ENCODE measurements at regions not wholly inside any gene's neighbourhood (a gene's known extent, or its start where the extent isn't known, plus 50 kb on each side); places are given as distances from the start of the nearest gene placed in this dataset.

DNA sequence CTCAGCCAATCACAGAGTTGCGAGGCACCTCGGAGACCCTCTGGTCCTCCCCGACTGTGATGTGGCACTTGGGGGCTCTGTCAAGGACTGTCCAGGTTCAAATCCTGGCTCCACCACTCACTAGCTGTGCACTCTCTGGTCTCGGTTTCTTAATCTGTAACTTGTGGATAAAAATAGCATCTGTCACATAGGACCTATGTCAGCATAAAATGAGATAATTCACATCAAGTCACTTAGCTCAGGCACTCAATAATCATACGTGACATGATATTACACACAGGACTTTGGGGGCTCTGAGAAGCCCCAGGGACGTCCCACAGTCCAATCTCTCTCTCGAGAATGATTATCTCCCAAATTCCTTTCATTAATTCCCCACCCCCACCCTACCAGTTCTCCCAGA is 166.4 kb downstream of the COPRS start:
- in situ Hi-C loops (cut with MboI), result no loop called here
- H3K9me2 ChIP-seq (ENCODE audit: insufficient read depth), result no peaks in the 10 kb centered on the region
- H3K4me2 ChIP-seq (ENCODE audit: unreplicated experiment), result no peak overlapping the region
- H3K9me3 ChIP-seq (ENCODE audit: low read depth), result no peaks in the 10 kb centered on the region
- H3K4me3 ChIP-seq, result no peak overlapping the region
- H3K27me3 ChIP-seq (replicated peaks; ENCODE audit: insufficient read depth), result no peaks in the 10 kb centered on the region
- no peak overlapping the region for H2AFZ ChIP-seq
- H4K20me1 ChIP-seq (ENCODE audit: insufficient read depth), result no peaks in the 10 kb centered on the region
- H3K36me3 ChIP-seq (ENCODE audit: low read depth), result no peaks in the 10 kb centered on the region
- TF ChIP-seq EZH2phosphoT487 (IDR thresholded peaks at IDR 0.05; ENCODE audit: insufficient read depth, low read depth) (no peak), EZH2 (IDR thresholded peaks at IDR 0.05; ENCODE audit: insufficient read depth, poor library complexity, severe bottlenecking) (no peak)
- DNase-seq, result no peak
- H3K9ac ChIP-seq, result no peak overlapping the region
- WGBS, 2 experiments (ENCODE audit: low coverage in 1 of 2, low lambda C conversion rate in 2 of 2, missing lambda C conversion rate in 2 of 2), result 85 to 86% methylated on average over 7 of the region's 7 CpGs
- H3K27ac ChIP-seq, result no peak overlapping the region
- H3F3A ChIP-seq (ENCODE audit: insufficient read depth), result peaks cover 24% of the 10 kb centered on the region
- H3K4me1 ChIP-seq (ENCODE audit: insufficient read depth), result peaks cover 18% of the 10 kb centered on the region
- no peaks in the 10 kb centered on the region for H3K79me2 ChIP-seq (ENCODE audit: insufficient read depth)

DNA sequence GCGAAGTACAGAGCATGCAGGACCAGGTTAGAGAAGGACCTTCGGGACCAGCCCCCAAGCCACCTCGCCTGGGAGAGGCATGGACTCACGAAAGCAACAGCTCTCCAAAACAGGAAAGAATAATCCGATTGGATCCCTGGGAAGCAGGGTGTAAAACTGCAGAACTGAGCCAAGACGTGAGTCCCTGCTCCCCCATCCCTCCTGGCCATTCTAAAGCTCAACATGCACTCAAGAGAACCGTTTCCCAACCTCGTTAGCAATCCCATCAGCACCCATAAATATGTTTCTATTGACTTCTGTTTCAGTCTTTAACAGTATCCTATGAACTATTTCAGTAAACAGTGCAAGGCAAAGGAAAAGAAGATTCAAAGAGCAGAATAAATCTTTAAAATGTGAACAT is 167.0 kb downstream of the COPRS start:
- no peak overlapping the region for H3K4me3 ChIP-seq
- H3K9ac ChIP-seq, result no peak overlapping the region
- no peak overlapping the region for H3K27ac ChIP-seq
- TF ChIP-seq EZH2 (IDR thresholded peaks at IDR 0.05; ENCODE audit: insufficient read depth, poor library complexity, severe bottlenecking) (no peak), EZH2phosphoT487 (IDR thresholded peaks at IDR 0.05; ENCODE audit: insufficient read depth, low read depth) (no peak)
- no peak overlapping the region for H2AFZ ChIP-seq
- no peaks in the 10 kb centered on the region for H3K79me2 ChIP-seq (ENCODE audit: insufficient read depth)
- H3K9me3 ChIP-seq (ENCODE audit: low read depth), result no peaks in the 10 kb centered on the region
- H3K4me1 ChIP-seq (ENCODE audit: insufficient read depth), result peaks cover 18% of the 10 kb centered on the region
- peaks cover 24% of the 10 kb centered on the region for H3F3A ChIP-seq (ENCODE audit: insufficient read depth)
- H3K27me3 ChIP-seq (replicated peaks; ENCODE audit: insufficient read depth), result no peaks in the 10 kb centered on the region
- no peaks in the 10 kb centered on the region for H3K36me3 ChIP-seq (ENCODE audit: low read depth)
- no peak overlapping the region for H3K4me2 ChIP-seq (ENCODE audit: unreplicated experiment)
- WGBS, 2 experiments (ENCODE audit: low coverage in 1 of 2, low lambda C conversion rate in 2 of 2, missing lambda C conversion rate in 2 of 2), result 64 to 69% methylated on average over 8 of the region's 8 CpGs
- no peaks in the 10 kb centered on the region for H3K9me2 ChIP-seq (ENCODE audit: insufficient read depth)
- in situ Hi-C loops (cut with MboI), result no loop called here
- DNase-seq, result no peak
- no peaks in the 10 kb centered on the region for H4K20me1 ChIP-seq (ENCODE audit: insufficient read depth)

GRCh38 chr17:31691251-31691905 is 167.7 kb downstream of the COPRS start:
- Histone ChIP-seq H3K79me2 (ENCODE audit: insufficient read depth) (no peaks in the 10 kb centered on the region), H3K9me3 (ENCODE audit: low read depth) (no peaks in the 10 kb centered on the region), H3F3A (ENCODE audit: insufficient read depth) (peaks cover 19% of the 10 kb centered on the region), H4K20me1 (ENCODE audit: insufficient read depth) (no peaks in the 10 kb centered on the region), H3K4me1 (ENCODE audit: insufficient read depth) (peaks cover 13% of the 10 kb centered on the region), H3K27me3 (replicated peaks; ENCODE audit: insufficient read depth) (no peaks in the 10 kb centered on the region), H3K27ac (no peak overlapping the region), H3K4me2 (ENCODE audit: unreplicated experiment) (no peak overlapping the region), H3K9ac (no peak overlapping the region), H3K9me2 (ENCODE audit: insufficient read depth) (no peaks in the 10 kb centered on the region), H3K36me3 (ENCODE audit: low read depth) (no peaks in the 10 kb centered on the region), H3K4me3 (no peak overlapping the region), H2AFZ (no peak overlapping the region)
- TF ChIP-seq EZH2 (IDR thresholded peaks at IDR 0.05; ENCODE audit: insufficient read depth, poor library complexity, severe bottlenecking) (no peak), EZH2phosphoT487 (IDR thresholded peaks at IDR 0.05; ENCODE audit: insufficient read depth, low read depth) (no peak)
- DNase-seq, result no peak
- in situ Hi-C loops (cut with MboI), result no loop called here
- WGBS, 2 experiments (ENCODE audit: low coverage in 1 of 2, low lambda C conversion rate in 2 of 2, missing lambda C conversion rate in 2 of 2), result 84 to 86% methylated on average over 9 of the region's 9 CpGs

DNA sequence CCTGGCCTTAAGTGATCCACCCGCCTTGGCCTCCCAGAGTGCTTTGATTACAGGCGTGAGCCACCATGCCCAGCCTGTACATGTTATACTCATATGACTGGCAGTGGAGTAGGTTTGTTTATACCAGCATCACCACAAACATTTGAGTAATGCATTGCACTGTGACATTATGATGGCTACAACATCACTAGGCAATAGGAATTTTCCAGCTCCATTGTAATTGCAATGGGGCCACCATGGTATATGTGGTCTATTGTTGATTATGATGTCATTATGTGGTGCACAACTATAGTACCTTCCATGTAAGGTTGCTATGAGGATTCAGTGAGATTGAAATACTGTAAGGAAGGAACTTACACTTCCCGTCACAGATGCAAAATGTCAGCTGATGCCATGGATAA is 168.9 kb downstream of the COPRS start:
- no peaks in the 10 kb centered on the region for H3K79me2 ChIP-seq (ENCODE audit: insufficient read depth)
- TF ChIP-seq EZH2 (IDR thresholded peaks at IDR 0.05; ENCODE audit: insufficient read depth, poor library complexity, severe bottlenecking) (no peak), EZH2phosphoT487 (IDR thresholded peaks at IDR 0.05; ENCODE audit: insufficient read depth, low read depth) (no peak)
- H3K36me3 ChIP-seq (ENCODE audit: low read depth), result no peaks in the 10 kb centered on the region
- peak; percentile 21 for DNase-seq
- WGBS, 2 experiments (ENCODE audit: low coverage in 1 of 2, low lambda C conversion rate in 2 of 2, missing lambda C conversion rate in 2 of 2), result 97% methylated on average over 3 of the region's 3 CpGs
- H3K27me3 ChIP-seq (replicated peaks; ENCODE audit: insufficient read depth), result no peaks in the 10 kb centered on the region
- H3K4me3 ChIP-seq, result no peak overlapping the region
- H2AFZ ChIP-seq, result no peak overlapping the region
- H3K27ac ChIP-seq, result no peak overlapping the region
- H3K9me2 ChIP-seq (ENCODE audit: insufficient read depth), result no peaks in the 10 kb centered on the region
- H3K4me2 ChIP-seq (ENCODE audit: unreplicated experiment), result no peak overlapping the region
- no peaks in the 10 kb centered on the region for H4K20me1 ChIP-seq (ENCODE audit: insufficient read depth)
- no peaks in the 10 kb centered on the region for H3K9me3 ChIP-seq (ENCODE audit: low read depth)
- peaks cover 8% of the 10 kb centered on the region for H3F3A ChIP-seq (ENCODE audit: insufficient read depth)
- peaks cover 3% of the 10 kb centered on the region for H3K4me1 ChIP-seq (ENCODE audit: insufficient read depth)
- no peak overlapping the region for H3K9ac ChIP-seq
- in situ Hi-C loops (cut with MboI), result no loop called here
